PC-3 (cell line): ENCODE measurements at regions not wholly inside any gene's neighbourhood (a gene's known extent, or its start where the extent isn't known, plus 50 kb on each side); places are given as distances from the start of the nearest gene placed in this dataset.

Experiments
- EZH2 ChIP-seq: fragments of 300-600 bp; sonication (generic); IDR thresholded peaks from one replicate; pipeline ENCODE4 v1.6.1; 2017; ENCODE audit warnings: antibody characterized with exemption, mild to moderate bottlenecking, low read length; ENCODE audit not compliant: unreplicated experiment
- EZH2phosphoT487 ChIP-seq: fragments of 300-600 bp; sonication (generic); IDR thresholded peaks from 2 replicates; pipeline ENCODE4 v1.6.1; 2018; ENCODE audit warnings: mild to moderate bottlenecking, antibody characterized with exemption, low read length, borderline replicate concordance
- TF ChIP-seq, protein P1 (sequence below): fragments of 300-600 bp; sonication (generic); conservative IDR thresholded peaks from 2 replicates; pipeline ENCODE4 v1.5.1; 2017; ENCODE audit warnings: antibody characterized with exemption, low read depth, mild to moderate bottlenecking, low read length

DNA sequence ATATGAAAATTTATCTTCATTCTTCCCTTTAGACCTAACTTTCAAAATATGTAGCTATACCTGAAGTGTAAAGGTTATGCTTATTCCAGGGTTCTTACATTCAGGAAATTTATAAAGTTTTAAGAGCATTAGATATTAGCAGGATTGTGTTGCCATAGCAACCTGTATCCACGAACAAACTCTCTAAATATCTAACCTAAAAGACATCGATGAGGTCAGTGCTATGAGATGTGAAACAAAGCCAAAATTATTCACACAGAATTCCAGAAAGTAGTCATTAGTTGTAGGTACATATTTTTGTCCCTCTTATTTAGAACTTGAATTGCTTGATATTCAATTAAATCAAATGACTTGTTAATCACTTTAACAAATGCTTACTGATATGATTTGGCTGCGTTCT is 705.3 kb downstream of the SOCS6 start:
- TF ChIP-seq EZH2phosphoT487 (no peak), EZH2 (no peak)
- TF ChIP-seq, protein P1, sequence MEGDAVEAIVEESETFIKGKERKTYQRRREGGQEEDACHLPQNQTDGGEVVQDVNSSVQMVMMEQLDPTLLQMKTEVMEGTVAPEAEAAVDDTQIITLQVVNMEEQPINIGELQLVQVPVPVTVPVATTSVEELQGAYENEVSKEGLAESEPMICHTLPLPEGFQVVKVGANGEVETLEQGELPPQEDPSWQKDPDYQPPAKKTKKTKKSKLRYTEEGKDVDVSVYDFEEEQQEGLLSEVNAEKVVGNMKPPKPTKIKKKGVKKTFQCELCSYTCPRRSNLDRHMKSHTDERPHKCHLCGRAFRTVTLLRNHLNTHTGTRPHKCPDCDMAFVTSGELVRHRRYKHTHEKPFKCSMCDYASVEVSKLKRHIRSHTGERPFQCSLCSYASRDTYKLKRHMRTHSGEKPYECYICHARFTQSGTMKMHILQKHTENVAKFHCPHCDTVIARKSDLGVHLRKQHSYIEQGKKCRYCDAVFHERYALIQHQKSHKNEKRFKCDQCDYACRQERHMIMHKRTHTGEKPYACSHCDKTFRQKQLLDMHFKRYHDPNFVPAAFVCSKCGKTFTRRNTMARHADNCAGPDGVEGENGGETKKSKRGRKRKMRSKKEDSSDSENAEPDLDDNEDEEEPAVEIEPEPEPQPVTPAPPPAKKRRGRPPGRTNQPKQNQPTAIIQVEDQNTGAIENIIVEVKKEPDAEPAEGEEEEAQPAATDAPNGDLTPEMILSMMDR = no peak
